ENCODE measurements at regions not wholly inside any gene's neighbourhood (a gene's known extent, or its start where the extent isn't known, plus 50 kb on each side); places are given as distances from the start of the nearest gene placed in this dataset.

DNA sequence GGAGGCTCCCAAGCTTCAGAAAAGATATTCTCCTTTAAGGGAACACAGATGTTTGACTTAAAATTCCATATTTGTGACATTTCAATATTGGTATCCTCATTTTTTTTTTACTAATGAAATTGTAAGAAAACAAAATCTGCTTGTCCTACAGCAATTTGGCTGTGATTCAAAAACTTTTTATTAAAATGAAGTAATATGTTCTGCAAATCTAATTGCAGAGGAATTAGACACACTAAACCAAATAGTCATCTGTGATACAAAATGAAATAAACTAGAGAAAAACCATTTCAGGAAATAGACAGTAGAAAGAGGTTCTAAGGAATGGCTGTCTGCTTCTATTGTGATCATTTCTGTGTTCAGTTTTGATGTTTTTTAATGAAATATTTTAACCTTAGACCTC lies 50.1 kb upstream of the HIF1A start:
- H3K18ac ChIP-seq (ENCODE audit: low read depth, low read length) = no peak overlapping the region
- POLR2A ChIA-PET (ENCODE audit: unreplicated experiment) = no interaction called here
- TF ChIP-seq FOS (IDR thresholded peaks at IDR 0.05; ENCODE audit: low read depth, low read length) = no peak
- TF ChIP-seq, protein P1, sequence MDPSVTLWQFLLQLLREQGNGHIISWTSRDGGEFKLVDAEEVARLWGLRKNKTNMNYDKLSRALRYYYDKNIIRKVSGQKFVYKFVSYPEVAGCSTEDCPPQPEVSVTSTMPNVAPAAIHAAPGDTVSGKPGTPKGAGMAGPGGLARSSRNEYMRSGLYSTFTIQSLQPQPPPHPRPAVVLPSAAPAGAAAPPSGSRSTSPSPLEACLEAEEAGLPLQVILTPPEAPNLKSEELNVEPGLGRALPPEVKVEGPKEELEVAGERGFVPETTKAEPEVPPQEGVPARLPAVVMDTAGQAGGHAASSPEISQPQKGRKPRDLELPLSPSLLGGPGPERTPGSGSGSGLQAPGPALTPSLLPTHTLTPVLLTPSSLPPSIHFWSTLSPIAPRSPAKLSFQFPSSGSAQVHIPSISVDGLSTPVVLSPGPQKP (IDR thresholded peaks at IDR 0.05; ENCODE audit: borderline replicate concordance, low read depth, low read length) = no peak
- no peak for TF ChIP-seq CEBPB (IDR thresholded peaks at IDR 0.05; ENCODE audit: low read depth, low read length)
- no peak for TF ChIP-seq NFE2L2 (IDR thresholded peaks at IDR 0.05; ENCODE audit: low read depth, low read length)
- TF ChIP-seq BHLHE40 (IDR thresholded peaks at IDR 0.05; ENCODE audit: low read depth, low read length) = no peak
- TF ChIP-seq MAFK (IDR thresholded peaks at IDR 0.05; ENCODE audit: low read depth, low read length) = no peak
- no peak for TF ChIP-seq POLR2A (IDR thresholded peaks at IDR 0.05; ENCODE audit: low read depth, low read length)
- TF ChIP-seq SMC3 (IDR thresholded peaks at IDR 0.05; ENCODE audit: low read depth, low read length) = no peak
- TF ChIP-seq MAZ (IDR thresholded peaks at IDR 0.05; ENCODE audit: borderline replicate concordance, low read depth, low read length) = no peak
- TF ChIP-seq MXI1 (IDR thresholded peaks at IDR 0.05; ENCODE audit: borderline replicate concordance, low read depth, low read length) = no peak
- TF ChIP-seq RCOR1 (IDR thresholded peaks at IDR 0.05; ENCODE audit: insufficient replicate concordance, low read length) = no peak
- TF ChIP-seq RAD21 (IDR thresholded peaks at IDR 0.05; ENCODE audit: low read length) = no peak
- no peak for TF ChIP-seq RFX5 (IDR thresholded peaks at IDR 0.05; ENCODE audit: low read depth, low read length)
- TF ChIP-seq, protein P2, sequence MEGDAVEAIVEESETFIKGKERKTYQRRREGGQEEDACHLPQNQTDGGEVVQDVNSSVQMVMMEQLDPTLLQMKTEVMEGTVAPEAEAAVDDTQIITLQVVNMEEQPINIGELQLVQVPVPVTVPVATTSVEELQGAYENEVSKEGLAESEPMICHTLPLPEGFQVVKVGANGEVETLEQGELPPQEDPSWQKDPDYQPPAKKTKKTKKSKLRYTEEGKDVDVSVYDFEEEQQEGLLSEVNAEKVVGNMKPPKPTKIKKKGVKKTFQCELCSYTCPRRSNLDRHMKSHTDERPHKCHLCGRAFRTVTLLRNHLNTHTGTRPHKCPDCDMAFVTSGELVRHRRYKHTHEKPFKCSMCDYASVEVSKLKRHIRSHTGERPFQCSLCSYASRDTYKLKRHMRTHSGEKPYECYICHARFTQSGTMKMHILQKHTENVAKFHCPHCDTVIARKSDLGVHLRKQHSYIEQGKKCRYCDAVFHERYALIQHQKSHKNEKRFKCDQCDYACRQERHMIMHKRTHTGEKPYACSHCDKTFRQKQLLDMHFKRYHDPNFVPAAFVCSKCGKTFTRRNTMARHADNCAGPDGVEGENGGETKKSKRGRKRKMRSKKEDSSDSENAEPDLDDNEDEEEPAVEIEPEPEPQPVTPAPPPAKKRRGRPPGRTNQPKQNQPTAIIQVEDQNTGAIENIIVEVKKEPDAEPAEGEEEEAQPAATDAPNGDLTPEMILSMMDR (conservative IDR thresholded peaks at IDR 0.05; ENCODE audit: low read depth, low read length) = no peak
- TF ChIP-seq, protein P3, sequence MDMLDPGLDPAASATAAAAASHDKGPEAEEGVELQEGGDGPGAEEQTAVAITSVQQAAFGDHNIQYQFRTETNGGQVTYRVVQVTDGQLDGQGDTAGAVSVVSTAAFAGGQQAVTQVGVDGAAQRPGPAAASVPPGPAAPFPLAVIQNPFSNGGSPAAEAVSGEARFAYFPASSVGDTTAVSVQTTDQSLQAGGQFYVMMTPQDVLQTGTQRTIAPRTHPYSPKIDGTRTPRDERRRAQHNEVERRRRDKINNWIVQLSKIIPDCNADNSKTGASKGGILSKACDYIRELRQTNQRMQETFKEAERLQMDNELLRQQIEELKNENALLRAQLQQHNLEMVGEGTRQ (IDR thresholded peaks at IDR 0.05; ENCODE audit: low read depth, low read length) = no peak
- no peak overlapping the region for H2AK5ac ChIP-seq (ENCODE audit: low read depth, low read length)
- H3K4me1 ChIP-seq (ENCODE audit: control insufficient read depth, insufficient read depth, low read length) = peaks cover 6% of the 10 kb centered on the region
- no peak overlapping the region for H2BK120ac ChIP-seq (ENCODE audit: low read depth, low read length)
- no peak overlapping the region for H3K23ac ChIP-seq (ENCODE audit: low read depth, low read length)
- no peak overlapping the region for H3K4me3 ChIP-seq (ENCODE audit: insufficient read depth, low read depth, low read length)
- H3K9ac ChIP-seq (ENCODE audit: low read depth, low read length) = no peak overlapping the region
- H4K20me1 ChIP-seq (ENCODE audit: insufficient read depth, low read length) = no peaks in the 10 kb centered on the region
- H2BK5ac ChIP-seq (ENCODE audit: low read depth, low read length, poor library complexity, severe bottlenecking) = no peak overlapping the region
- no peak overlapping the region for H3K4me2 ChIP-seq (ENCODE audit: low read depth, low read length)
- no peak overlapping the region for H4K91ac ChIP-seq (ENCODE audit: insufficient read depth, low read depth, low read length)
- H4K5ac ChIP-seq (ENCODE audit: low read depth, low read length) = no peak overlapping the region
- no peak overlapping the region for H2AFZ ChIP-seq (replicated peaks; ENCODE audit: low read length, poor library complexity)
- in situ Hi-C loops (cut with MboI; ENCODE audit: low sequenced_read_pairs) (no loop called here), intact Hi-C loops (cut with micrococcal nuclease) (no loop called here), dilution Hi-C loops (cut with HindIII; ENCODE audit: low sequenced_read_pairs, unreplicated experiment) (no loop called here)
- H3K4ac ChIP-seq (ENCODE audit: low read depth, low read length) = no peak overlapping the region
- H4K8ac ChIP-seq (ENCODE audit: low read depth in 2 of 2, low read length in 2 of 2) = no peak overlapping the region
- H2AK9ac ChIP-seq (replicated peaks; ENCODE audit: low read depth, low read length, poor library complexity) = no peak overlapping the region
- ATAC-seq (ENCODE audit: low read depth) (no peak), DNase-seq (no peak)
- no peak overlapping the region for H3K14ac ChIP-seq (replicated peaks; ENCODE audit: low read depth, low read length)
- no peaks in the 10 kb centered on the region for H3K36me3 ChIP-seq (ENCODE audit: control insufficient read depth, insufficient read depth, low read length)
- H2BK20ac ChIP-seq (ENCODE audit: low read depth, low read length) = no peak overlapping the region
- no peak overlapping the region for H3K27ac ChIP-seq (ENCODE audit: insufficient read depth, low read length)
- BruUV-seq (replicated peaks) = no TSS peak
- H3K9me3 ChIP-seq (ENCODE audit: control insufficient read depth, insufficient read depth, low read length) = no peaks in the 10 kb centered on the region
- no peaks in the 10 kb centered on the region for H3K79me1 ChIP-seq (ENCODE audit: low read depth in 1 of 2, low read length in 2 of 2)
- CTCF ChIA-PET = no interaction called here
- no peaks in the 10 kb centered on the region; the same call in 1 of the 2 replicates for H3K9me1 ChIP-seq (ENCODE audit: insufficient read depth, low read length)
- H3K27me3 ChIP-seq (ENCODE audit: control insufficient read depth, insufficient read depth, low read length) = no peaks in the 10 kb centered on the region
- no peak overlapping the region for H3K56ac ChIP-seq (ENCODE audit: extremely low read depth, insufficient read depth, low read length)
- no peak overlapping the region for H2BK15ac ChIP-seq (ENCODE audit: low read depth, low read length)
